Transverse colon (tissue), 4 donors: ENCODE measurements at regions not wholly inside any gene's neighbourhood (a gene's known extent, or its start where the extent isn't known, plus 50 kb on each side); places are given as distances from the start of the nearest gene placed in this dataset.

ENCODE experiments used
- CTCF ChIP-seq, 5 experiments: fragments of 200-600 bp in 3 of 5; fragments of 450-650 bp in 2 of 5; sonication (generic) in 3 of 5; IDR thresholded peaks; 1 replicate in 2 of 5; 2 replicates in 3 of 5; pipeline ENCODE4 v1.5.1; 2016 to 2017; ENCODE audit warnings: antibody characterized with exemption in 5 of 5, inconsistent platforms in 3 of 5, mild to moderate bottlenecking in 2 of 5, moderate library complexity in 1 of 5
- EP300 ChIP-seq: sonication (generic); formaldehyde crosslinking; IDR thresholded peaks from one replicate; pipeline ENCODE4 v1.6.1; 2017; ENCODE audit warnings: antibody characterized with exemption, low read depth
- POLR2A ChIP-seq: fragments of 450-650 bp; IDR thresholded peaks from one replicate; pipeline ENCODE4 v1.6.1; 2016; ENCODE audit warnings: antibody characterized with exemption, mild to moderate bottlenecking, moderate library complexity
- POLR2AphosphoS5 ChIP-seq, 3 donors: sonication (generic); formaldehyde crosslinking; IDR thresholded peaks; one replicate each; pipeline ENCODE4 v1.6.1; 2016; ENCODE audit warnings: antibody characterized with exemption in 3 of 3

- TF ChIP-seq CTCF (IDR thresholded peaks at IDR 0.05), result no peak
- TF ChIP-seq POLR2A, result no peak
- TF ChIP-seq POLR2AphosphoS5 (IDR thresholded peaks at IDR 0.05), result no peak
- no peak for TF ChIP-seq EP300
These were observed 84.0 kb upstream of the XAGE2 start for GRCh38 chrX:52284865-52285264.
